ENCODE measurements at regions not wholly inside any gene's neighbourhood (a gene's known extent, or its start where the extent isn't known, plus 50 kb on each side); places are given as distances from the start of the nearest gene placed in this dataset.
A peak's percentile ranks its signal among the peaks of the same experiment; 100 is the strongest.
"Not testable (repeated sequence)": the region's sequence is repeated elsewhere in the genome, so short reads cannot be mapped to it uniquely, and the experiment has no call there.

GRCh38 chr3:153277029-153277428 lies 115.0 kb downstream of the RAP2B start:
- DNase-seq = peak in 1 of 2 donors; percentile 71
- Histone ChIP-seq H3K9me3 (ENCODE audit: insufficient read depth, low read depth, low read length) (no peaks in the 10 kb centered on the region), H2AK5ac (ENCODE audit: low read length) (no peak overlapping the region), H3K14ac (ENCODE audit: low read length) (no peak overlapping the region), H2AFZ (ENCODE audit: insufficient read depth, low read length, poor library complexity) (no peak overlapping the region), H4K12ac (ENCODE audit: low read depth, low read length) (no peak overlapping the region), H3K9ac (ENCODE audit: low read length) (no peak overlapping the region), H4K91ac (ENCODE audit: low read depth, low read length) (no peak overlapping the region), H3K79me1 (ENCODE audit: low read length) (no peaks in the 10 kb centered on the region), H2BK12ac (ENCODE audit: low read length) (no peak overlapping the region), H3K4ac (ENCODE audit: low read depth, low read length) (no peak overlapping the region), H3K27ac (ENCODE audit: low read depth, low read length) (no peak overlapping the region), H3K18ac (ENCODE audit: low read length) (no peak overlapping the region), H3K27me3 (ENCODE audit: insufficient read depth, low read length) (no peaks in the 10 kb centered on the region), H3K23ac (ENCODE audit: low read length) (no peak overlapping the region), H3K4me2 (ENCODE audit: low read length) (no peak overlapping the region), H3K79me2 (ENCODE audit: control insufficient read depth, insufficient read depth, low read length, poor library complexity) (no peaks in the 10 kb centered on the region), H2BK120ac (ENCODE audit: insufficient read depth, low read length, poor library complexity) (no peak overlapping the region), H3K36me3 (ENCODE audit: control insufficient read depth in 1 of 2, insufficient read depth in 2 of 2, low read length in 2 of 2) (no peaks in the 10 kb centered on the region), H4K8ac (ENCODE audit: low read depth, low read length) (no peak overlapping the region), H3K4me3 (ENCODE audit: low read depth, low read length) (no peak overlapping the region), H3K4me1 (ENCODE audit: control insufficient read depth in 1 of 2, insufficient read depth in 2 of 2, low read length in 2 of 2) (no peaks in the 10 kb centered on the region), H2BK5ac (ENCODE audit: low read depth, low read length, poor library complexity) (no peak overlapping the region)
- no CpG with 5 or more reads among the region's 2 CpGs for WGBS (ENCODE audit: extremely low coverage, insufficient coverage, insufficient read length)

GRCh38 chr3:153281236-153281997 lies 119.4 kb downstream of the RAP2B start:
- not testable (repeated sequence) for H2BK5ac ChIP-seq (ENCODE audit: low read depth, low read length, poor library complexity); DNase-seq; H3K79me1 ChIP-seq (ENCODE audit: low read length); H3K18ac ChIP-seq (ENCODE audit: low read length); H2AFZ ChIP-seq (ENCODE audit: insufficient read depth, low read length, poor library complexity); H3K27me3 ChIP-seq (ENCODE audit: insufficient read depth, low read length); H2BK120ac ChIP-seq (ENCODE audit: insufficient read depth, low read length, poor library complexity); H3K9me3 ChIP-seq (ENCODE audit: insufficient read depth, low read depth, low read length); H3K23ac ChIP-seq (ENCODE audit: low read length); H3K36me3 ChIP-seq (ENCODE audit: control insufficient read depth in 1 of 2, insufficient read depth in 2 of 2, low read length in 2 of 2); H2BK12ac ChIP-seq (ENCODE audit: low read length); H3K14ac ChIP-seq (ENCODE audit: low read length); H3K4me1 ChIP-seq (ENCODE audit: control insufficient read depth in 1 of 2, insufficient read depth in 2 of 2, low read length in 2 of 2); H4K12ac ChIP-seq (ENCODE audit: low read depth, low read length); H3K9ac ChIP-seq (ENCODE audit: low read length); H4K8ac ChIP-seq (ENCODE audit: low read depth, low read length); H3K27ac ChIP-seq (ENCODE audit: low read depth, low read length); H2AK5ac ChIP-seq (ENCODE audit: low read length); H3K4ac ChIP-seq (ENCODE audit: low read depth, low read length); H3K4me3 ChIP-seq (ENCODE audit: low read depth, low read length); H4K91ac ChIP-seq (ENCODE audit: low read depth, low read length); H3K4me2 ChIP-seq (ENCODE audit: low read length); H3K79me2 ChIP-seq (ENCODE audit: control insufficient read depth, insufficient read depth, low read length, poor library complexity)
- no CpG with 5 or more reads among the region's 29 CpGs for WGBS (ENCODE audit: extremely low coverage, insufficient coverage, insufficient read length)

- no peak overlapping the region for H3K9ac ChIP-seq (ENCODE audit: low read length)
- no peak overlapping the region for H2AK5ac ChIP-seq (ENCODE audit: low read length)
- H2BK12ac ChIP-seq (ENCODE audit: low read length) = no peak overlapping the region
- no peaks in the 10 kb centered on the region for H3K9me3 ChIP-seq (ENCODE audit: insufficient read depth, low read depth, low read length)
- H3K36me3 ChIP-seq (ENCODE audit: control insufficient read depth in 1 of 2, insufficient read depth in 2 of 2, low read length in 2 of 2) = no peaks in the 10 kb centered on the region
- H3K23ac ChIP-seq (ENCODE audit: low read length) = no peak overlapping the region
- H3K4me1 ChIP-seq (ENCODE audit: control insufficient read depth in 1 of 2, insufficient read depth in 2 of 2, low read length in 2 of 2) = no peaks in the 10 kb centered on the region
- H4K12ac ChIP-seq (ENCODE audit: low read depth, low read length) = no peak overlapping the region
- no peak overlapping the region for H3K4me3 ChIP-seq (ENCODE audit: low read depth, low read length)
- H3K79me1 ChIP-seq (ENCODE audit: low read length) = no peaks in the 10 kb centered on the region
- H3K18ac ChIP-seq (ENCODE audit: low read length) = no peak overlapping the region
- H3K27ac ChIP-seq (ENCODE audit: low read depth, low read length) = no peak overlapping the region
- no peak overlapping the region for H2BK120ac ChIP-seq (ENCODE audit: insufficient read depth, low read length, poor library complexity)
- H3K14ac ChIP-seq (ENCODE audit: low read length) = no peak overlapping the region
- no peak overlapping the region for H2BK5ac ChIP-seq (ENCODE audit: low read depth, low read length, poor library complexity)
- no peak overlapping the region for H3K4me2 ChIP-seq (ENCODE audit: low read length)
- H3K27me3 ChIP-seq (ENCODE audit: insufficient read depth, low read length) = no peaks in the 10 kb centered on the region
- no peaks in the 10 kb centered on the region for H3K79me2 ChIP-seq (ENCODE audit: control insufficient read depth, insufficient read depth, low read length, poor library complexity)
- no peak overlapping the region for H2AFZ ChIP-seq (ENCODE audit: insufficient read depth, low read length, poor library complexity)
- H4K8ac ChIP-seq (ENCODE audit: low read depth, low read length) = no peak overlapping the region
- DNase-seq = no peak
- no peak overlapping the region for H4K91ac ChIP-seq (ENCODE audit: low read depth, low read length)
- H3K4ac ChIP-seq (ENCODE audit: low read depth, low read length) = no peak overlapping the region
- no CpG with 5 or more reads among the region's 5 CpGs for WGBS (ENCODE audit: extremely low coverage, insufficient coverage, insufficient read length)
Observed at GRCh38 chr3:153282355-153282754, 120.3 kb downstream of the RAP2B start.

GRCh38 chr3:153284282-153284938 lies 122.4 kb downstream of the RAP2B start:
- Histone ChIP-seq H2BK12ac (ENCODE audit: low read length) (no peak overlapping the region), H3K4me2 (ENCODE audit: low read length) (no peak overlapping the region), H3K9me3 (ENCODE audit: insufficient read depth, low read depth, low read length) (no peaks in the 10 kb centered on the region), H2BK120ac (ENCODE audit: insufficient read depth, low read length, poor library complexity) (no peak overlapping the region), H2AK5ac (ENCODE audit: low read length) (no peak overlapping the region), H3K14ac (ENCODE audit: low read length) (no peak overlapping the region), H3K79me2 (ENCODE audit: control insufficient read depth, insufficient read depth, low read length, poor library complexity) (no peaks in the 10 kb centered on the region), H3K4me1 (ENCODE audit: control insufficient read depth in 1 of 2, insufficient read depth in 2 of 2, low read length in 2 of 2) (no peaks in the 10 kb centered on the region), H2BK5ac (ENCODE audit: low read depth, low read length, poor library complexity) (no peak overlapping the region), H3K4ac (ENCODE audit: low read depth, low read length) (no peak overlapping the region), H3K18ac (ENCODE audit: low read length) (no peak overlapping the region), H3K79me1 (ENCODE audit: low read length) (no peaks in the 10 kb centered on the region), H3K4me3 (ENCODE audit: low read depth, low read length) (no peak overlapping the region), H3K9ac (ENCODE audit: low read length) (no peak overlapping the region), H2AFZ (ENCODE audit: insufficient read depth, low read length, poor library complexity) (no peak overlapping the region), H4K91ac (ENCODE audit: low read depth, low read length) (no peak overlapping the region), H3K36me3 (ENCODE audit: control insufficient read depth in 1 of 2, insufficient read depth in 2 of 2, low read length in 2 of 2) (no peaks in the 10 kb centered on the region), H4K8ac (ENCODE audit: low read depth, low read length) (no peak overlapping the region), H3K27ac (ENCODE audit: low read depth, low read length) (no peak overlapping the region), H4K12ac (ENCODE audit: low read depth, low read length) (no peak overlapping the region), H3K27me3 (ENCODE audit: insufficient read depth, low read length) (no peaks in the 10 kb centered on the region), H3K23ac (ENCODE audit: low read length) (no peak overlapping the region)
- WGBS (ENCODE audit: extremely low coverage, insufficient coverage, insufficient read length) = no CpG with 5 or more reads among the region's 4 CpGs
- peak; percentile 51 to 78 for DNase-seq

Data from trophoblast cell (in vitro differentiated cells and primary cell).